RWPE1 (cell line): ENCODE measurements at regions not wholly inside any gene's neighbourhood (a gene's known extent, or its start where the extent isn't known, plus 50 kb on each side); places are given as distances from the start of the nearest gene placed in this dataset.

Experiments
- CTCF ChIA-PET: fragments of 350-600 bp; sonication (Branson Sonifier 250); formaldehyde crosslinking; extraction: SDS; loops from one replicate; lab custom pipeline; 2021; lab: Yijun Ruan, JAX
- POLR2A ChIA-PET: fragments of 400-600 bp; formaldehyde crosslinking; extraction: SDS; loops from one replicate; lab custom pipeline; 2020; ENCODE audit warnings: antibody characterized with exemption; ENCODE audit not compliant: low non-redundant PET; lab: Yijun Ruan, JAX
- DNase-seq: peaks from one replicate; pipeline ENCODE4 v3.0.0; 2012; ENCODE audit warnings: low spot score
- H3K27ac ChIP-seq: fragments of 450-650 bp; 2 replicates; pipeline ENCODE4 v1.5.1; 2017
- TF ChIP-seq, protein P1 (sequence below): fragments of 450-650 bp; conservative IDR thresholded peaks from 2 replicates; pipeline ENCODE4 v1.5.1; 2017; ENCODE audit warnings: low read depth, mild to moderate bottlenecking

GRCh38 chrX:143800150-143800549, 79.6 kb upstream of the SPANXN2 start:
- no peak overlapping the region for H3K27ac ChIP-seq
- DNase-seq = no peak
- CTCF ChIA-PET = no interaction called here
- TF ChIP-seq, protein P1, sequence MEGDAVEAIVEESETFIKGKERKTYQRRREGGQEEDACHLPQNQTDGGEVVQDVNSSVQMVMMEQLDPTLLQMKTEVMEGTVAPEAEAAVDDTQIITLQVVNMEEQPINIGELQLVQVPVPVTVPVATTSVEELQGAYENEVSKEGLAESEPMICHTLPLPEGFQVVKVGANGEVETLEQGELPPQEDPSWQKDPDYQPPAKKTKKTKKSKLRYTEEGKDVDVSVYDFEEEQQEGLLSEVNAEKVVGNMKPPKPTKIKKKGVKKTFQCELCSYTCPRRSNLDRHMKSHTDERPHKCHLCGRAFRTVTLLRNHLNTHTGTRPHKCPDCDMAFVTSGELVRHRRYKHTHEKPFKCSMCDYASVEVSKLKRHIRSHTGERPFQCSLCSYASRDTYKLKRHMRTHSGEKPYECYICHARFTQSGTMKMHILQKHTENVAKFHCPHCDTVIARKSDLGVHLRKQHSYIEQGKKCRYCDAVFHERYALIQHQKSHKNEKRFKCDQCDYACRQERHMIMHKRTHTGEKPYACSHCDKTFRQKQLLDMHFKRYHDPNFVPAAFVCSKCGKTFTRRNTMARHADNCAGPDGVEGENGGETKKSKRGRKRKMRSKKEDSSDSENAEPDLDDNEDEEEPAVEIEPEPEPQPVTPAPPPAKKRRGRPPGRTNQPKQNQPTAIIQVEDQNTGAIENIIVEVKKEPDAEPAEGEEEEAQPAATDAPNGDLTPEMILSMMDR = no peak
- POLR2A ChIA-PET = no interaction called here

- DNase-seq = no peak
- ChIA-PET POLR2A (no interaction called here), CTCF (interaction anchor here (0.6 to 0.8 kb wide), 6 partner anchors 35 to 1406 kb away, joined by 3 to 5 read pairs (median 4); no protein-coding TSS in a partner anchor)
- TF ChIP-seq, protein P1 = peak; percentile 40
- H3K27ac ChIP-seq = no peak overlapping the region
Measured at GRCh38 chrX:143788265-143788664, 67.7 kb upstream of the SPANXN2 start.

DNA sequence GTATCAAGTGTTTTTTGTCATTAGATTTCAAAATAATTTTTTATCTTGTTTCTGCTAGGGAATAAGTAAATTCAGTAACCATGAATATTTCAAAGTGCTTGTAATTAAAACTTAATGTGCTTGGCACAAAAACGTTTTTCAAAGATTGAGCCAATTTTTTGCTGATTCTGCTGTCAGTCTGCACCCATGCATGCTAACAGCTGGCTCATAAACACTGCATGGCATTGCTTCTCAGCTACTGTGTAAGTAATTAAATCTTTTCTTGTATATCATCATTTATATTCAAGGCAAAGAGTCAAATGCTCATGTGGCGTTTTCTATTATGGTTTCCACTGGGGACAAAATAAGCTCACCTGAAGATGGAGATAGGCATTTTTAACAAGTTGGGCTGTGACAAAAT, 66.8 kb upstream of the SPANXN2 start:
- no peak overlapping the region for H3K27ac ChIP-seq
- DNase-seq = no peak
- TF ChIP-seq, protein P1 = no peak
- CTCF ChIA-PET = no interaction called here
- POLR2A ChIA-PET = no interaction called here

- ChIA-PET CTCF (no interaction called here), POLR2A (no interaction called here)
- peak; percentile 1 for DNase-seq
- H3K27ac ChIP-seq = no peak overlapping the region
- TF ChIP-seq, protein P1 = no peak
Measured at GRCh38 chrX:143781103-143781502, 60.6 kb upstream of the SPANXN2 start.
